NCI-H1417 (cell line): ENCODE measurements at regions not wholly inside any gene's neighbourhood (a gene's known extent, or its start where the extent isn't known, plus 50 kb on each side); places are given as distances from the start of the nearest gene placed in this dataset.
"Not testable (repeated sequence)": the region's sequence is repeated elsewhere in the genome, so short reads cannot be mapped to it uniquely, and the experiment has no call there.

Experiments
- DNase-seq, 3 experiments: peaks; one replicate each; lab custom pipeline; 2025; lab: John Stamatoyannopoulos, UW

DNA sequence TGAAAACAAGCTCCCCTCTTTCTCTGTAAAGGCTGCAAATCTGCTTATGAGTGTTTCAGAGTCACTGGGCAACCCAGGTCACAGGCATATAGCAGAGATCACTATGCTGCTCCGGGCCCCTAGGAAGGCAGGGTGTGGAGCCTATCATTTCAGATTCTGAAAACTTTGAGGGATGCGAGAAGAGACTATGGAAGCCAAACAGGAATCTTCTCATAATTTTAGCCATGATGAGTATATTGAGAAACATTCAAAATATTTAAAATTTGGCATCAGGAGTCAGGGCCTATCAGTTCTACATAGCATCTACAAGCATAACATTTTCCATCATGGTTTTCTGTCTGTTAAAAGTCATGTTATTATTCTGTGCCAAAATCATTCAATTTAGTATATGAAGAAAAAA is 61.7 kb upstream of the ATXN3L start:
- DNase-seq: no peak

DNA sequence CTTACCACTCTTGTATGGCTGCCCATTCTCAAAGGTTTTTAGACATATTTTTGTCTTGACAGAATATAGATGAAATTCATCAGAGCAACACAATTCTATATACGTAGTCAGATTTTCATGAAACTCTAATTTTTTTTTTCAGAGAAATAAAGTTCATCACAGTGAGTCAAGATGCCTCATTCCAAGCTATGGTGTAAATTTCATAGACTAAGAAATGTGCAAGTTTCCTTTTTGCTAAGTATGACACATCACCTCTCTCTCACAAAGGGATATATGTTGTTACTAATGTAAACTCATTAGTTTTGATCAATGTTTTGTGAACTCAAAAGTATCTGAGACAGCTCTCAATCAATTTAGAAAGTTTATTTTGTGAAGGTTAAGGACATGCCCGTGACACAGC is 60.4 kb upstream of the ATXN3L start:
- DNase-seq: no peak

DNA sequence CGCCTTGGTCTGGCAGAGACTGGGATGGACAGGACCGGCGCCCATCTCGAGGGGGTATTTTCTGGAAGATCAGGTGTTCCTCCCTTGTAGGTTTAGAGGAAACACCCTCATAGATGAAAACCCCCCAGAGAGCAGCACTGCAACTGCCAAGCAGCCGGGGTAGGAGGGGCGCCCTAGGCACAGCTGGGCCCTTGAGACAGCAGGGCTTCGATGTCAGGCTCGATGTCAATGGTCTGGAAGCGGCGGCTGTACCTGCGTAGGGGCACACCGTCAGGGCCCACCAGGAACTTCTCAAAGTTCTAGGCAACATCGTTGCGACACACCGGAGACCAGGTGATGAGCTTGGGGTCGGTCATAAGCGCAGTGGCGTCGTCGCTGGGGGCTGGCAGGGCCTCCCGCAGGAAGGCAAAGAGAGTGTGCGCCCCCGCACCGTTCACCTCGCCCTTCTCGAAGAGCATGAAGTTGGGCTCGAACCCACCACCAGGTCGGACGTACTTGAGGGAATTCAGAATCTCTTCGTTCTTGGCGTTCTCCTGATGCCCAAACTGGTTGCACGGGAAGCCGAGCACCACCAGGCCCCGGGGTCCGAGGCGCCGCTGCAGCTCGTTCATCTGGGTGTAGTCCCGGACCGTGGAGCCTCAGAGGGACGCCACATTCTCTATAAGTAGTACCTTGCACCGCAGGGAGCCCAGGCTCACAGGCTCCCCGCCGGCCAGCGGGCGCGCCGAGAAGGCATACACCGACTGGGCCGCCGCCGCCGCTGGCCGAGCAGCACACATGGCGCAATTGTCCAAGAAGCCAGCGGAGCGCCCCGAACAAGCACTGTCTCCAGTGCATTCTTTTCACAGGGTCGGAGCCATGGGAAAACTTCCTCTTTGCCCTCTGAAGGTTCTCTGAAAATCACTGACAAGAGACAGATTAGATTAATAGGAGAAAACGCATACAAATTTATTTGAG is 59.0 kb upstream of the ATXN3L start:
- DNase-seq: peak in 1 of 3 experiments; percentile 19

GRCh38 chrX:13377550-13377934 is 57.7 kb upstream of the ATXN3L start:
- no peak for DNase-seq

- DNase-seq: peak in 2 of 3 experiments; percentile 44 to 62
Observed at GRCh38 chrX:13376857-13377549, 57.1 kb upstream of the ATXN3L start.

DNA sequence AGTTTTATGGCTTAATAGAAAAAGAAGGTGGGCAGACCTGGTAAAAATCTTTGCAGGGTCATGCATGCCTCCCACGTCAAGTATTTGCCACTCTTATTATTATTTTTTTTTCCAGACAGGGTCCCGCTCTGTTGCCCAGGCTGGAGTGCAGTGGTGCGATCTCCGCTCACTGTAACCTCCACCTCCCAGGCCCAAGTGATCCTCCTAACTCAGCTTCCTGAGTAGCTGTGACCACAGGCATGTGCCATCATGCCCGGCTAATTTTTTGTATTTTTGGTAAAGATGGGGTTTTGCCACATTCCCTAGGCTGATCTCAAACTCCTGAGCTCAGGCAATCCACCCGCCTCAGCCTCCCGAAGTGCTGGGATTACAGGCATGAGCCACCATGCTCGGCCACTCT is 55.7 kb upstream of the ATXN3L start:
- DNase-seq: not testable (repeated sequence)

DNA sequence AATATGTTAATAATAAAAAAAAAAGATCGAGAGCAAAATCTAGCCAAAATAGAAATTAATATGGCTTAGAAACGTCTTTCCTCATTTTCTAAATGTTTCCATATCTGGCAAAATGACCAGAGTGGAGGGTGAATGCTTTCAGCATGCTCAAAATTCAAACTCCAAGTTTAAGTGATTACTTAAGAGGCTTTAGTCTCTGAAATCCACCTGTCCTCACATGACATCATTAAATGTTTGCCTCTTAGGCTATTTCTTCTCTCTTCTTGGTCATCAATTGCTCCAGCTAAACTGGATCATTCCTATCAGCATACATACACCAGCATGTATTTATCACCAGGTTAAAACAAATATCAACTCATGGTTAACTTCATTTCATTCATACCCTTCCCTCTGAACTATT is 54.5 kb upstream of the ATXN3L start:
- no peak for DNase-seq

GRCh38 chrX:13373431-13374187 is 53.8 kb upstream of the ATXN3L start:
- DNase-seq: no peak

DNA sequence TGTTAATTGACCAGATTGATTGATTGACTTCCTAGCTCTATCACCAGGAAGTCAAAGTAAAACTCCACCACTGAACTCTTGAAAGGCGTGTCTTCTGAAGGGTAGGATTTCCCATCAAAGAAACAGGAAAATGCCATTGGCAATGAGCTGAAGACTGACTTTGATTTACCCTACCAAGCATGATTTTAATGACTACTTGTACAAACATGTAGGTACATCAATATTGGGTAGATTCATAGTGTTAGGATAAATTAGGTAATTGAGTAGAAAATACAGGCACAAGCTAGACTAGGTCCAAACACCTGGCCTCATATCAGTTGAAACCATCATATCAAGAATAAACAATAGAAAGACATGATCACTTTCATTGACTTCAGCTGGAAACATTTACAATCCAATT is 53.2 kb upstream of the ATXN3L start:
- no peak for DNase-seq

GRCh38 chrX:13372203-13372980 is 52.5 kb upstream of the ATXN3L start:
- DNase-seq: no peak

DNA sequence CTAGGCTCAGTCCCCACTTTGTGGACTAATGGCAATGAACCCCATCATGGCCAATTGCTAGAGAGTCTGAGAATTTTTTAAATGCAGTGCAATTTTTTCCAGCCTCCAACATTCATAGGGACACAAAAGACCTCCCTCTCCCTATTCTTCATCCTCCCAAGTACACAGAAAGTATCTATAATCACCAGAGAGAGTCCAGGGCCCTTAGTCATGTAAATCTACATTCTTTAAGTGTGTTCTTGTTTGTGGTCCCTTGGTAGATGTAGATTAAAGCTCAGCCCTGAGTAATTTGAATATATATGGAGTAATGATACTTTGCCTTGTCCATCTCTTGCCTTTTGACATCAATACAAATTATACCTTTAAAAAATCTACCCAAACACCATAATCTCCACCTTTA is 51.3 kb upstream of the ATXN3L start:
- no peak for DNase-seq

- no peak for DNase-seq
Observed at GRCh38 chrX:13370713-13371112, 50.9 kb upstream of the ATXN3L start.
